Neural cell (in vitro differentiated cells): ENCODE measurements at regions not wholly inside any gene's neighbourhood (a gene's known extent, or its start where the extent isn't known, plus 50 kb on each side); places are given as distances from the start of the nearest gene placed in this dataset.

Source experiments
- H2AFZ ChIP-seq: fragments of 200-600, 300-800 bp; sonication (generic), shearing (Covaris generic); 2 replicates; pipeline ENCODE4 v1.6.0; 2014; ENCODE audit warnings: low read depth, mild to moderate bottlenecking, antibody characterized with exemption, low read length, moderate library complexity
- H3F3A ChIP-seq: fragments of 200-600 bp; shearing (Covaris generic); 2 replicates; pipeline ENCODE4 v1.6.1; 2016; ENCODE audit warnings: mild to moderate bottlenecking, moderate library complexity, mixed read lengths, antibody characterized with exemption, low read length; ENCODE audit not compliant: insufficient read depth, poor library complexity, severe bottlenecking
- H3K27ac ChIP-seq: fragments of 200-600, 300-800 bp; sonication (generic), shearing (Covaris generic); 2 replicates; pipeline ENCODE4 v1.5.1; 2014; ENCODE audit warnings: mild to moderate bottlenecking, low read length, moderate library complexity
- H3K27me3 ChIP-seq: fragments of 300-800, 200-600 bp; sonication (generic), shearing (Covaris generic); 2 replicates; pipeline ENCODE4 v1.6.0; 2014; ENCODE audit warnings: mild to moderate bottlenecking, low read depth, low read length, moderate library complexity; ENCODE audit not compliant: insufficient read depth
- H3K36me3 ChIP-seq: fragments of 300-800, 200-600 bp; sonication (generic), shearing (Covaris generic); 2 replicates; pipeline ENCODE4 v1.5.1; 2014; ENCODE audit warnings: mild to moderate bottlenecking, antibody characterized with exemption, low read length, moderate library complexity; ENCODE audit not compliant: insufficient read depth
- H3K4me2 ChIP-seq: fragments of 300-800, 200-600 bp; sonication (generic), shearing (Covaris generic); 2 replicates; pipeline ENCODE4 v1.6.0; 2014; ENCODE audit warnings: mild to moderate bottlenecking, low read length
- H3K4me3 ChIP-seq: fragments of 300-800, 200-600 bp; sonication (generic), shearing (Covaris generic); 2 replicates; pipeline ENCODE4 v1.5.1; 2014; ENCODE audit warnings: mild to moderate bottlenecking, low read length, moderate library complexity
- H3K79me2 ChIP-seq: fragments of 200-600 bp; shearing (Covaris generic); replicated peaks from 2 replicates; pipeline ENCODE4 v1.6.0; 2014; ENCODE audit warnings: mild to moderate bottlenecking, low read length, moderate library complexity; ENCODE audit not compliant: insufficient read depth
- H3K9ac ChIP-seq: fragments of 300-800, 200-600 bp; sonication (generic), shearing (Covaris generic); 2 replicates; pipeline ENCODE4 v1.6.1; 2016; ENCODE audit warnings: mild to moderate bottlenecking, low read length, mixed read lengths
- H3K9me2 ChIP-seq: fragments of 200-600 bp; shearing (Covaris generic); 2 replicates; pipeline ENCODE4 v1.6.1; 2016; ENCODE audit warnings: mild to moderate bottlenecking, low read length, mixed read lengths; ENCODE audit not compliant: insufficient read depth
- H3K9me3 ChIP-seq: fragments of 200-600, 300-800 bp; sonication (generic), shearing (Covaris generic); 2 replicates; pipeline ENCODE4 v1.6.1; 2016; ENCODE audit warnings: mild to moderate bottlenecking, mixed run types, low read length, moderate library complexity, mixed read lengths
- H4K20me1 ChIP-seq: fragments of 200-600 bp; shearing (Covaris generic); 2 replicates; pipeline ENCODE4 v1.6.1; 2016; ENCODE audit warnings: mild to moderate bottlenecking, mixed run types; ENCODE audit not compliant: insufficient read depth
- EP300 ChIP-seq: fragments of 450-650 bp; conservative IDR thresholded peaks from 2 replicates; pipeline ENCODE4 v1.6.1; 2014; ENCODE audit warnings: antibody characterized with exemption, mild to moderate bottlenecking, moderate library complexity; ENCODE audit not compliant: poor library complexity, severe bottlenecking
- EZH2 ChIP-seq: fragments of 200-600, 300-800 bp; shearing (Covaris generic), sonication (generic); IDR thresholded peaks from 2 replicates; pipeline ENCODE4 v1.6.1; 2014; ENCODE audit warnings: antibody characterized with exemption, low read length, borderline replicate concordance, mild to moderate bottlenecking; ENCODE audit not compliant: insufficient read depth, poor library complexity, severe bottlenecking
- MXI1 ChIP-seq: fragments of 450-650 bp; conservative IDR thresholded peaks from 2 replicates; pipeline ENCODE4 v1.6.1; 2014; ENCODE audit warnings: antibody characterized with exemption, mild to moderate bottlenecking; ENCODE audit not compliant: poor library complexity, severe bottlenecking
- POLR2AphosphoS5 ChIP-seq: IDR thresholded peaks from 2 replicates; pipeline ENCODE4 v1.6.1; 2012
- RAD21 ChIP-seq: fragments of 450-650 bp; conservative IDR thresholded peaks from 2 replicates; pipeline ENCODE4 v1.6.1; 2014; ENCODE audit warnings: antibody characterized with exemption, mild to moderate bottlenecking, moderate library complexity
- SMC3 ChIP-seq: fragments of 450-650 bp; conservative IDR thresholded peaks from 2 replicates; pipeline ENCODE4 v1.6.1; 2014; ENCODE audit warnings: antibody characterized with exemption, mild to moderate bottlenecking, moderate library complexity; ENCODE audit not compliant: poor library complexity
- TAF1 ChIP-seq: IDR thresholded peaks from 2 replicates; pipeline ENCODE4 v1.6.1; 2012; ENCODE audit warnings: low read depth
- TF ChIP-seq, protein P1 (sequence below): IDR thresholded peaks from 2 replicates; pipeline ENCODE4 v1.6.1; 2012; ENCODE audit warnings: borderline replicate concordance
- TF ChIP-seq, protein P2 (sequence below): fragments of 450-650 bp; IDR thresholded peaks from 2 replicates; pipeline ENCODE4 v1.5.1; 2014; ENCODE audit warnings: antibody characterized with exemption, mild to moderate bottlenecking, moderate library complexity; ENCODE audit not compliant: poor library complexity, severe bottlenecking

DNA sequence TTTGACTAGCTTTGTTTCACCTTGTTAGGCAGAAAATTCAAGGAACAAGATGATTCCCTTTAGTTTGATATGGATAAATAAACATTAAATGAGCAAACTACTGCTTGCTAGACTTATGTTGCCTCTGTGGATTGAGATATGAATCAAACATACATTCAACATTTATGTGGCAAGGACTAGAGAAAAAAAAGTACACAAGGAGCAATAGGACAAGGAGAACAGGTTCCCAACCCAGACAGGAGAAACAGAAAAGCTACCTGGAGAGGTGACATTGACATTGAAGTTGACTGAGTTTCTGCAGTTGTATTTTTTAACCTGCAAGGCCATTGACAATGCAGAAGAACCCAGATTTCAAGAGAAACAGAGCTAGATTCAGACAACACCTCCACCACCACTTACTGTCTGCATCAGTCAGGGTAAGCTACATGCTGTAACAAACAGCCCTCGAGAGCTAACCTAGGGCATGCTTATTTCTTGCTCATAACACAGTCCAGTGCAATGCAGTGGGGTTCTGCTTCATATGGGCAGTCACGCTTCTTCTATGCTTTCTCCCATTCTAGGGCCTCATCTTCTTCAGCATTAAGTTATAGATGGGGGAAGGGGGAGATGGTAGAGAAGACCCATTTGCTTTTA lies 180.9 kb upstream of the LYZL1 start:
- H3K36me3 ChIP-seq = no peaks in the 10 kb centered on the region
- no peaks in the 10 kb centered on the region for H3K79me2 ChIP-seq
- TF ChIP-seq, protein P1, sequence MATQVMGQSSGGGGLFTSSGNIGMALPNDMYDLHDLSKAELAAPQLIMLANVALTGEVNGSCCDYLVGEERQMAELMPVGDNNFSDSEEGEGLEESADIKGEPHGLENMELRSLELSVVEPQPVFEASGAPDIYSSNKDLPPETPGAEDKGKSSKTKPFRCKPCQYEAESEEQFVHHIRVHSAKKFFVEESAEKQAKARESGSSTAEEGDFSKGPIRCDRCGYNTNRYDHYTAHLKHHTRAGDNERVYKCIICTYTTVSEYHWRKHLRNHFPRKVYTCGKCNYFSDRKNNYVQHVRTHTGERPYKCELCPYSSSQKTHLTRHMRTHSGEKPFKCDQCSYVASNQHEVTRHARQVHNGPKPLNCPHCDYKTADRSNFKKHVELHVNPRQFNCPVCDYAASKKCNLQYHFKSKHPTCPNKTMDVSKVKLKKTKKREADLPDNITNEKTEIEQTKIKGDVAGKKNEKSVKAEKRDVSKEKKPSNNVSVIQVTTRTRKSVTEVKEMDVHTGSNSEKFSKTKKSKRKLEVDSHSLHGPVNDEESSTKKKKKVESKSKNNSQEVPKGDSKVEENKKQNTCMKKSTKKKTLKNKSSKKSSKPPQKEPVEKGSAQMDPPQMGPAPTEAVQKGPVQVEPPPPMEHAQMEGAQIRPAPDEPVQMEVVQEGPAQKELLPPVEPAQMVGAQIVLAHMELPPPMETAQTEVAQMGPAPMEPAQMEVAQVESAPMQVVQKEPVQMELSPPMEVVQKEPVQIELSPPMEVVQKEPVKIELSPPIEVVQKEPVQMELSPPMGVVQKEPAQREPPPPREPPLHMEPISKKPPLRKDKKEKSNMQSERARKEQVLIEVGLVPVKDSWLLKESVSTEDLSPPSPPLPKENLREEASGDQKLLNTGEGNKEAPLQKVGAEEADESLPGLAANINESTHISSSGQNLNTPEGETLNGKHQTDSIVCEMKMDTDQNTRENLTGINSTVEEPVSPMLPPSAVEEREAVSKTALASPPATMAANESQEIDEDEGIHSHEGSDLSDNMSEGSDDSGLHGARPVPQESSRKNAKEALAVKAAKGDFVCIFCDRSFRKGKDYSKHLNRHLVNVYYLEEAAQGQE = no peak
- TF ChIP-seq EP300 (no peak), MXI1 (no peak), RAD21 (no peak), POLR2AphosphoS5 (no peak), EZH2 (no peak), SMC3 (no peak), TAF1 (no peak)
- TF ChIP-seq, protein P2, sequence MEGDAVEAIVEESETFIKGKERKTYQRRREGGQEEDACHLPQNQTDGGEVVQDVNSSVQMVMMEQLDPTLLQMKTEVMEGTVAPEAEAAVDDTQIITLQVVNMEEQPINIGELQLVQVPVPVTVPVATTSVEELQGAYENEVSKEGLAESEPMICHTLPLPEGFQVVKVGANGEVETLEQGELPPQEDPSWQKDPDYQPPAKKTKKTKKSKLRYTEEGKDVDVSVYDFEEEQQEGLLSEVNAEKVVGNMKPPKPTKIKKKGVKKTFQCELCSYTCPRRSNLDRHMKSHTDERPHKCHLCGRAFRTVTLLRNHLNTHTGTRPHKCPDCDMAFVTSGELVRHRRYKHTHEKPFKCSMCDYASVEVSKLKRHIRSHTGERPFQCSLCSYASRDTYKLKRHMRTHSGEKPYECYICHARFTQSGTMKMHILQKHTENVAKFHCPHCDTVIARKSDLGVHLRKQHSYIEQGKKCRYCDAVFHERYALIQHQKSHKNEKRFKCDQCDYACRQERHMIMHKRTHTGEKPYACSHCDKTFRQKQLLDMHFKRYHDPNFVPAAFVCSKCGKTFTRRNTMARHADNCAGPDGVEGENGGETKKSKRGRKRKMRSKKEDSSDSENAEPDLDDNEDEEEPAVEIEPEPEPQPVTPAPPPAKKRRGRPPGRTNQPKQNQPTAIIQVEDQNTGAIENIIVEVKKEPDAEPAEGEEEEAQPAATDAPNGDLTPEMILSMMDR = no peak
- no peaks in the 10 kb centered on the region for H4K20me1 ChIP-seq
- no peak overlapping the region for H3K27ac ChIP-seq
- H3K9me3 ChIP-seq = no peaks in the 10 kb centered on the region
- no peaks in the 10 kb centered on the region for H3F3A ChIP-seq
- H3K9ac ChIP-seq = no peak overlapping the region
- no peaks in the 10 kb centered on the region for H3K27me3 ChIP-seq
- no peak overlapping the region for H3K4me2 ChIP-seq
- H3K4me3 ChIP-seq = no peak overlapping the region
- no peaks in the 10 kb centered on the region for H3K9me2 ChIP-seq
- H2AFZ ChIP-seq = no peak overlapping the region

DNA sequence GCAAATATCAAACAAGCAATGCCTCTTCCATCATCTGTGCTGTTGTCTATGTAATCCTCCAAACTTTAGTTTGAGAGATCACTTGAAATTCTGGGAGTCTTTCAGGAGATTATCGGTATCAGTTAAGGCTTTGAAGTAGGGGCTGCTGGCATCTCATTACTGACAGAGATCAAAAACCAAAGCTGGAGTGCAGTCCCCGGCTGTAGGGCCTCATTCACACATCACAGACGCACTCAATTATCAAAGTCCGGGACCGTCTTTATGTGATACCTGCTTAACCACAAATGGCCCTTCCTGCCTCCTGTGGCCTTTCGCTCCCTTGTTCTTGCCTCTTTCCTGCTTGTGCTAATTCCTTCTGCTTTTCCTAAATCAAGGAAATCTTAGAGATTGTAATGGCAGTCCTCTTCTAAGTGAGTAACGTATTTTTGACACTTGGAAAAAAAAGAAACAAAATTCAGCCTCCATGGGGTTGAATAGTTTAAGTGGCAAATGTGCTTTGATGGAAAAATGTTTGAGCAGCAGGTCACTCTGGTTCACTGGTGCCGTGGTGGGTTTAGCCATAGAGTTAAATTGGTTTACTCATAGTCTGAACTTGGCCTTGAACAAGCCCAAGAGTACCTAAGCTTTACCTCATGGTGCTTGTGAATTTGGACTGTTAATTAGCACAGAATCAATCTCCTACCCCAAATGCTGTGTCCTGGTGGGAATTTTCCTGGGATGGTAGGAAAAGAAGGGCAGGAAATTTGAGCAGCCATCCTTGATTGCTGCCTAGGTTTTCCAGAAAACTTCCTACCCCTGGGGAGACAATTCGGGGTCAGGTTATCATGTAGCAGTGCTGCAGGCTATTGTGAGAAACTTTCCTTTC lies 178.9 kb upstream of the LYZL1 start:
- TF ChIP-seq TAF1 (no peak), SMC3 (no peak), EZH2 (no peak), POLR2AphosphoS5 (no peak), EP300 (no peak), RAD21 (no peak), MXI1 (no peak)
- TF ChIP-seq, protein P1 = no peak
- TF ChIP-seq, protein P2 = no peak
- H3K27ac ChIP-seq = no peak overlapping the region
- no peaks in the 10 kb centered on the region for H3K36me3 ChIP-seq
- no peaks in the 10 kb centered on the region for H3F3A ChIP-seq
- no peak overlapping the region for H3K4me3 ChIP-seq
- no peaks in the 10 kb centered on the region for H3K9me2 ChIP-seq
- H3K27me3 ChIP-seq = no peaks in the 10 kb centered on the region
- no peaks in the 10 kb centered on the region for H4K20me1 ChIP-seq
- H3K9ac ChIP-seq = no peak overlapping the region
- no peaks in the 10 kb centered on the region for H3K79me2 ChIP-seq
- H3K4me2 ChIP-seq = no peak overlapping the region
- no peaks in the 10 kb centered on the region for H3K9me3 ChIP-seq
- H2AFZ ChIP-seq = no peak overlapping the region
